Panc1 (cell line): ENCODE measurements at regions not wholly inside any gene's neighbourhood (a gene's known extent, or its start where the extent isn't known, plus 50 kb on each side); places are given as distances from the start of the nearest gene placed in this dataset.

Experiments used
- POLR2AphosphoS5 ChIP-seq: IDR thresholded peaks from 2 replicates; pipeline ENCODE4 v1.6.1; 2012; ENCODE audit warnings: mild to moderate bottlenecking, low read depth, low read length, moderate library complexity
- TF ChIP-seq, protein P1 (sequence below), 2 experiments: IDR thresholded peaks; 2 replicates each; pipeline ENCODE4 v1.6.1; 2011 to 2012; ENCODE audit warnings: low read depth in 2 of 2, control low read depth in 1 of 2, low read length in 1 of 2, mild to moderate bottlenecking in 1 of 2, moderate library complexity in 1 of 2; ENCODE audit not compliant: insufficient read depth in 1 of 2
- TF ChIP-seq, protein P2 (sequence below): fragments of 450-650 bp; IDR thresholded peaks from 2 replicates; pipeline ENCODE4 v1.5.1; 2017; ENCODE audit warnings: mild to moderate bottlenecking

DNA sequence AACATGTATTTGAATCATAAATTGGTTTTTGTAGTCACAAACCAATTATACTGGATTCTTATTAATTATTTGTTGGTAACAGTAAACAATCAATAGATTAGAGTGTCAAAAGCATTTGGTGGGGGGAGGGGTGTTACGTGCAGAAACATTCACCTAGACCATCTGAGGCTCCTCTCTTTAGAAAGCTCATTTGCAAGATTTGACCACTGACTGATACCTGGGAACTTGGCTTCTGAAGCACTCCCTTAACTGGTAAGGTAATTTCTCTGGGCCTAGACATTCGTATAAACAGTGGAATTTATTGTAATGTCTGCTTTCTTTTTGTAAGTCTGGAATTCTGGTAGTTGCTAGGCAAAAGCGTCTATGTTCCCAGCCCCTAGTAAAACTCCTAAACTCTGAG, 243.8 kb upstream of the GBE1 start:
- TF ChIP-seq, protein P1, sequence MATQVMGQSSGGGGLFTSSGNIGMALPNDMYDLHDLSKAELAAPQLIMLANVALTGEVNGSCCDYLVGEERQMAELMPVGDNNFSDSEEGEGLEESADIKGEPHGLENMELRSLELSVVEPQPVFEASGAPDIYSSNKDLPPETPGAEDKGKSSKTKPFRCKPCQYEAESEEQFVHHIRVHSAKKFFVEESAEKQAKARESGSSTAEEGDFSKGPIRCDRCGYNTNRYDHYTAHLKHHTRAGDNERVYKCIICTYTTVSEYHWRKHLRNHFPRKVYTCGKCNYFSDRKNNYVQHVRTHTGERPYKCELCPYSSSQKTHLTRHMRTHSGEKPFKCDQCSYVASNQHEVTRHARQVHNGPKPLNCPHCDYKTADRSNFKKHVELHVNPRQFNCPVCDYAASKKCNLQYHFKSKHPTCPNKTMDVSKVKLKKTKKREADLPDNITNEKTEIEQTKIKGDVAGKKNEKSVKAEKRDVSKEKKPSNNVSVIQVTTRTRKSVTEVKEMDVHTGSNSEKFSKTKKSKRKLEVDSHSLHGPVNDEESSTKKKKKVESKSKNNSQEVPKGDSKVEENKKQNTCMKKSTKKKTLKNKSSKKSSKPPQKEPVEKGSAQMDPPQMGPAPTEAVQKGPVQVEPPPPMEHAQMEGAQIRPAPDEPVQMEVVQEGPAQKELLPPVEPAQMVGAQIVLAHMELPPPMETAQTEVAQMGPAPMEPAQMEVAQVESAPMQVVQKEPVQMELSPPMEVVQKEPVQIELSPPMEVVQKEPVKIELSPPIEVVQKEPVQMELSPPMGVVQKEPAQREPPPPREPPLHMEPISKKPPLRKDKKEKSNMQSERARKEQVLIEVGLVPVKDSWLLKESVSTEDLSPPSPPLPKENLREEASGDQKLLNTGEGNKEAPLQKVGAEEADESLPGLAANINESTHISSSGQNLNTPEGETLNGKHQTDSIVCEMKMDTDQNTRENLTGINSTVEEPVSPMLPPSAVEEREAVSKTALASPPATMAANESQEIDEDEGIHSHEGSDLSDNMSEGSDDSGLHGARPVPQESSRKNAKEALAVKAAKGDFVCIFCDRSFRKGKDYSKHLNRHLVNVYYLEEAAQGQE (IDR thresholded peaks at IDR 0.05; ENCODE audit: insufficient read depth in 1 of 2, low read depth in 2 of 2, low read length in 1 of 2), result no peak
- TF ChIP-seq, protein P2, sequence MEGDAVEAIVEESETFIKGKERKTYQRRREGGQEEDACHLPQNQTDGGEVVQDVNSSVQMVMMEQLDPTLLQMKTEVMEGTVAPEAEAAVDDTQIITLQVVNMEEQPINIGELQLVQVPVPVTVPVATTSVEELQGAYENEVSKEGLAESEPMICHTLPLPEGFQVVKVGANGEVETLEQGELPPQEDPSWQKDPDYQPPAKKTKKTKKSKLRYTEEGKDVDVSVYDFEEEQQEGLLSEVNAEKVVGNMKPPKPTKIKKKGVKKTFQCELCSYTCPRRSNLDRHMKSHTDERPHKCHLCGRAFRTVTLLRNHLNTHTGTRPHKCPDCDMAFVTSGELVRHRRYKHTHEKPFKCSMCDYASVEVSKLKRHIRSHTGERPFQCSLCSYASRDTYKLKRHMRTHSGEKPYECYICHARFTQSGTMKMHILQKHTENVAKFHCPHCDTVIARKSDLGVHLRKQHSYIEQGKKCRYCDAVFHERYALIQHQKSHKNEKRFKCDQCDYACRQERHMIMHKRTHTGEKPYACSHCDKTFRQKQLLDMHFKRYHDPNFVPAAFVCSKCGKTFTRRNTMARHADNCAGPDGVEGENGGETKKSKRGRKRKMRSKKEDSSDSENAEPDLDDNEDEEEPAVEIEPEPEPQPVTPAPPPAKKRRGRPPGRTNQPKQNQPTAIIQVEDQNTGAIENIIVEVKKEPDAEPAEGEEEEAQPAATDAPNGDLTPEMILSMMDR, result no peak
- no peak for TF ChIP-seq POLR2AphosphoS5
